RWPE1 (cell line): ENCODE measurements at regions not wholly inside any gene's neighbourhood (a gene's known extent, or its start where the extent isn't known, plus 50 kb on each side); places are given as distances from the start of the nearest gene placed in this dataset.

Experiments used
- CTCF ChIA-PET: fragments of 350-600 bp; sonication (Branson Sonifier 250); formaldehyde crosslinking; extraction: SDS; loops from one replicate; lab custom pipeline; 2021; lab: Yijun Ruan, JAX
- POLR2A ChIA-PET: fragments of 400-600 bp; formaldehyde crosslinking; extraction: SDS; loops from one replicate; lab custom pipeline; 2020; ENCODE audit warnings: antibody characterized with exemption; ENCODE audit not compliant: low non-redundant PET; lab: Yijun Ruan, JAX
- DNase-seq: peaks from one replicate; pipeline ENCODE4 v3.0.0; 2012; ENCODE audit warnings: low spot score
- H3K27ac ChIP-seq: fragments of 450-650 bp; 2 replicates; pipeline ENCODE4 v1.5.1; 2017
- CTCF ChIP-seq: fragments of 450-650 bp; conservative IDR thresholded peaks from 2 replicates; pipeline ENCODE4 v1.5.1; 2017; ENCODE audit warnings: low read depth, mild to moderate bottlenecking

GRCh38 chr4:180521181-180521580 is 1722.0 kb upstream of the TENM3 start:
- POLR2A ChIA-PET, result no interaction called here

GRCh38 chr4:180525523-180526077 is 1717.6 kb upstream of the TENM3 start:
- no peak for DNase-seq
- no peak for TF ChIP-seq CTCF
- ChIA-PET POLR2A (no interaction called here), CTCF (no interaction called here)
- H3K27ac ChIP-seq, result no peak overlapping the region

More at GRCh38 chr4:180521181-180521580, 1722.0 kb upstream of the TENM3 start:
- CTCF ChIA-PET, result interaction anchor here (0.7 kb wide), 1 partner anchor 1007 kb away, joined by 4 read pairs; no protein-coding TSS in a partner anchor
- peak; percentile 13 for DNase-seq
- no peak overlapping the region for H3K27ac ChIP-seq
- TF ChIP-seq CTCF, result no peak

GRCh38 chr4:180528003-180528402 is 1715.2 kb upstream of the TENM3 start:
- POLR2A ChIA-PET, result no interaction called here

GRCh38 chr4:180530787-180531186 is 1712.4 kb upstream of the TENM3 start:
- ChIA-PET POLR2A (no interaction called here), CTCF (no interaction called here)
- no peak overlapping the region for H3K27ac ChIP-seq
- DNase-seq, result no peak
- no peak for TF ChIP-seq CTCF

More at GRCh38 chr4:180528003-180528402, 1715.2 kb upstream of the TENM3 start:
- no peak for DNase-seq
- CTCF ChIA-PET, result no interaction called here
- no peak for TF ChIP-seq CTCF
- H3K27ac ChIP-seq, result no peak overlapping the region

- CTCF ChIA-PET, result no interaction called here
Measured at GRCh38 chr4:180532691-180533090, 1710.5 kb upstream of the TENM3 start.

GRCh38 chr4:180538384-180539057 is 1704.7 kb upstream of the TENM3 start:
- DNase-seq, result no peak
- no peak overlapping the region for H3K27ac ChIP-seq
- ChIA-PET POLR2A (no interaction called here), CTCF (no interaction called here)
- TF ChIP-seq CTCF, result no peak

More at GRCh38 chr4:180532691-180533090, 1710.5 kb upstream of the TENM3 start:
- DNase-seq, result no peak
- POLR2A ChIA-PET, result no interaction called here
- no peak for TF ChIP-seq CTCF
- no peak overlapping the region for H3K27ac ChIP-seq
